Smooth muscle cell (in vitro differentiated cells): ENCODE measurements at regions not wholly inside any gene's neighbourhood (a gene's known extent, or its start where the extent isn't known, plus 50 kb on each side); places are given as distances from the start of the nearest gene placed in this dataset.

Source experiments
- DNase-seq: peaks from one replicate; lab custom pipeline; 2025; ENCODE audit not compliant: unreplicated experiment; lab: John Stamatoyannopoulos, UW
- H2AFZ ChIP-seq: fragments of 200-600 bp; sonication (generic); 2 replicates; pipeline ENCODE4 v1.6.0; 2016; ENCODE audit warnings: antibody characterized with exemption, low read depth, mild to moderate bottlenecking
- H3F3A ChIP-seq: fragments of 200-600 bp; sonication (generic); 2 replicates; pipeline ENCODE4 v1.6.0; 2017; ENCODE audit warnings: antibody characterized with exemption, low read depth
- H3K27ac ChIP-seq: fragments of 200-600 bp; sonication (generic); 2 replicates; pipeline ENCODE4 v1.5.1; 2016; ENCODE audit warnings: low read depth, mild to moderate bottlenecking
- H3K27me3 ChIP-seq: fragments of 200-600 bp; sonication (generic); 2 replicates; pipeline ENCODE4 v1.6.1; 2016; ENCODE audit warnings: low read depth, mild to moderate bottlenecking
- H3K36me3 ChIP-seq: fragments of 200-600 bp; sonication (generic); 2 replicates; pipeline ENCODE4 v1.5.1; 2016; ENCODE audit warnings: low read depth
- H3K4me1 ChIP-seq: fragments of 200-600 bp; sonication (generic); 2 replicates; pipeline ENCODE4 v1.5.1; 2016; ENCODE audit warnings: low read depth
- H3K4me2 ChIP-seq: fragments of 200-600 bp; sonication (generic); 2 replicates; pipeline ENCODE4 v1.6.0; 2016; ENCODE audit warnings: mild to moderate bottlenecking
- H3K4me3 ChIP-seq: fragments of 200-600 bp; sonication (generic); 2 replicates; pipeline ENCODE4 v1.5.1; 2016; ENCODE audit warnings: mild to moderate bottlenecking
- H3K79me2 ChIP-seq: fragments of 200-600 bp; sonication (generic); 2 replicates; pipeline ENCODE4 v1.6.0; 2016; ENCODE audit warnings: low read depth, mild to moderate bottlenecking
- H3K9ac ChIP-seq: fragments of 200-600 bp; sonication (generic); 2 replicates; pipeline ENCODE4 v1.6.0; 2016; ENCODE audit warnings: low read depth
- H3K9me3 ChIP-seq: fragments of 200-600 bp; sonication (generic); replicated peaks from 2 replicates; pipeline ENCODE4 v1.5.1; 2016; ENCODE audit warnings: low read depth
- H4K20me1 ChIP-seq: fragments of 200-600 bp; sonication (generic); 2 replicates; pipeline ENCODE4 v1.6.0; 2016; ENCODE audit warnings: low read depth
- CTCF ChIP-seq: fragments of 200-600 bp; sonication (generic); IDR thresholded peaks from 2 replicates; pipeline ENCODE4 v1.5.1; 2017; ENCODE audit warnings: borderline replicate concordance, mild to moderate bottlenecking, antibody characterized with exemption; ENCODE audit not compliant: insufficient read depth, poor library complexity, severe bottlenecking
- WGBS: methylation state at CpG from one replicate; pipeline ENCODE4 v1.1.7; 2016; ENCODE audit warnings: low lambda C conversion rate; 5-methylcytosine and 5-hydroxymethylcytosine counted together

- H3K9me3 ChIP-seq = no peaks in the 10 kb centered on the region
- 95% methylated on average over 5 of the region's 5 CpGs for WGBS
- H3K4me2 ChIP-seq = no peak overlapping the region
- no peaks in the 10 kb centered on the region for H3K4me1 ChIP-seq
- H3K79me2 ChIP-seq = no peaks in the 10 kb centered on the region
- no peaks in the 10 kb centered on the region for H3K36me3 ChIP-seq
- no peak overlapping the region for H2AFZ ChIP-seq
- TF ChIP-seq CTCF = no peak
- H3K27ac ChIP-seq = no peak overlapping the region
- H3K4me3 ChIP-seq = no peak overlapping the region
- no peaks in the 10 kb centered on the region for H3F3A ChIP-seq
- no peak overlapping the region for H3K9ac ChIP-seq
- no peak for DNase-seq
- no peaks in the 10 kb centered on the region for H4K20me1 ChIP-seq
- H3K27me3 ChIP-seq = no peaks in the 10 kb centered on the region
Measured at GRCh38 chr7:115116773-115117715, 195.2 kb downstream of the MDFIC start.

- no peaks in the 10 kb centered on the region for H3K4me1 ChIP-seq
- 91% methylated on average over 3 of the region's 3 CpGs for WGBS
- H3K79me2 ChIP-seq = no peaks in the 10 kb centered on the region
- H3K4me2 ChIP-seq = no peak overlapping the region
- TF ChIP-seq CTCF = no peak
- no peaks in the 10 kb centered on the region for H3K36me3 ChIP-seq
- H3K9ac ChIP-seq = no peak overlapping the region
- no peaks in the 10 kb centered on the region for H3F3A ChIP-seq
- no peaks in the 10 kb centered on the region for H4K20me1 ChIP-seq
- H2AFZ ChIP-seq = no peak overlapping the region
- H3K9me3 ChIP-seq = no peaks in the 10 kb centered on the region
- no peak for DNase-seq
- no peak overlapping the region for H3K4me3 ChIP-seq
- H3K27me3 ChIP-seq = no peaks in the 10 kb centered on the region
- H3K27ac ChIP-seq = no peak overlapping the region
Measured at GRCh38 chr7:115113776-115114175, 191.9 kb downstream of the MDFIC start.

- Histone ChIP-seq H3K79me2 (no peaks in the 10 kb centered on the region), H3K4me1 (no peaks in the 10 kb centered on the region), H3K4me3 (no peak overlapping the region), H3K4me2 (no peak overlapping the region), H3K27ac (no peak overlapping the region), H3K9me3 (no peaks in the 10 kb centered on the region), H3K9ac (no peak overlapping the region), H3K27me3 (no peaks in the 10 kb centered on the region), H3F3A (no peaks in the 10 kb centered on the region), H2AFZ (no peak overlapping the region), H3K36me3 (no peaks in the 10 kb centered on the region), H4K20me1 (no peaks in the 10 kb centered on the region)
- DNase-seq = no peak
- WGBS = 94% methylated on average over 3 of the region's 3 CpGs
- no peak for TF ChIP-seq CTCF
Measured at GRCh38 chr7:115113131-115113530, 191.2 kb downstream of the MDFIC start.

GRCh38 chr7:115110523-115110922 lies 188.6 kb downstream of the MDFIC start:
- Histone ChIP-seq H3K9ac (no peak overlapping the region), H3K27ac (no peak overlapping the region), H3K27me3 (no peaks in the 10 kb centered on the region), H3K4me1 (no peaks in the 10 kb centered on the region), H4K20me1 (no peaks in the 10 kb centered on the region), H3K4me2 (no peak overlapping the region), H3K79me2 (no peaks in the 10 kb centered on the region), H3F3A (no peaks in the 10 kb centered on the region), H3K4me3 (no peak overlapping the region), H3K36me3 (no peaks in the 10 kb centered on the region), H2AFZ (no peak overlapping the region), H3K9me3 (no peaks in the 10 kb centered on the region)
- 100% methylated on average over 1 of the region's 1 CpG for WGBS
- DNase-seq = no peak
- no peak for TF ChIP-seq CTCF
